HG03442 (cell line): ENCODE measurements at regions not wholly inside any gene's neighbourhood (a gene's known extent, or its start where the extent isn't known, plus 50 kb on each side); places are given as distances from the start of the nearest gene placed in this dataset.
A peak's percentile ranks its signal among the peaks of the same experiment; 100 is the strongest.

ENCODE experiments used
- ATAC-seq: cut with Tn5 transposase; IDR thresholded peaks from one replicate; pipeline ENCODE4 v1.9.1; 2021; ENCODE audit warnings: mild to moderate bottlenecking, moderate library complexity; ENCODE audit not compliant: unreplicated experiment

- ATAC-seq: no peak
Observed at GRCh38 chr5:126355940-126356339, 67.3 kb upstream of the GRAMD2B start.

GRCh38 chr5:126357585-126358342 lies 65.4 kb upstream of the GRAMD2B start:
- no peak for ATAC-seq

DNA sequence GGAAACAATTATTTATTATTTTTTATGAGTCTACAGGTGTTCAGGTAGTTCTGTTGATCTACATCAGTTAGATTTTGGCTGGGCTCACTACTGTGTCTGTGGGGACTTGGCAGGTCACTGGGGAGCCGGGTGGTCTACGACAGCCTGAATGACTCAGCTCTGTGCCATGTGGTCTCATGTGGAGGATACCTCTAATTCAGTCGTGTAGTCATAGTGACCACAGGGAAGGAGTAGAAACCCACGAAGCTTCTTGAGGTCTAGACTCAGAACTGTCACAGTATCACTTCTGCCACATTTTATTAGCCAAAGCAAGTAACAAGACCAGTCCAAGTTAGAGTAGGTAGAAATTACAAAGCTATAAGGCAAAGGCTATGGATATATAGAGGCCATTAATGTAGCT lies 64.7 kb upstream of the GRAMD2B start:
- peak; percentile 94 for ATAC-seq

GRCh38 chr5:126359884-126360283 lies 63.3 kb upstream of the GRAMD2B start:
- ATAC-seq: peak; percentile 24

DNA sequence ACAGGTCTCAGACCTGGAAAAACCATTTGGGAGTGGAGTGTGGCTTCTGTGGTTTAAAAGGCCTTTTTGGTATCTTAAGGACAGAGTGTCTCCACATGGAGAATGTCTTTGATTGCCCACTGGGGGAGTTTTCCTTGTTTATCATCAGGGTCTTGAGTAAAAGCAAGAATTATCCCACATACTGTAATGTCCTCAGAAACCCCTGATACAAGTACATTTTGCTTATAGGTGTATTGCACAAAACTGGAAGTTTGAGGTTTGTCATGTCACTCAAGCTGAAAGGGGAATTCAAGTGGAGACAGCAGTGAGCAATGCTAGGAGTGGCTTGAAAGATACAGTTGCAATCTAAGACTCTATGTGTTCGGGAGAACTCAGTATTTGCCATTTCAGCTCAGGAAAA lies 62.7 kb upstream of the GRAMD2B start:
- peak; percentile 18 for ATAC-seq

DNA sequence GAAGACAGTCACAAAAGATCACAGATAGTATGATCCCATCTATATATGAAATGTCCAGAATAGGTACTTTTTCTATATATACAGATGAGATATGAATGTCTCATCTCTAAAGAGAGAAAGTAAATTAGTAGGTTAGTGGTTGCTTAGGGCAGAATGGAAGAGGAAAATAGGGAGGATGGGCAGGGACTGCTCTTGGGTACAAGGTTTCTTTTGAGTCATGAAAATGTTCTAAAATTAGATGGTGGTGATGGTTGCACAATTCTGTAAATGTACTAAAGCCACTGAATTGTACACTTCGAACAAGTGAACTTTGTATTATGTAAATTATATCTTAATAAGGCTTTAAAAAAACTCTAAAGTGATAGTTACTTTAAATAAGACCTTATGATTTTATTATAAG lies 59.6 kb upstream of the GRAMD2B start:
- no peak for ATAC-seq

DNA sequence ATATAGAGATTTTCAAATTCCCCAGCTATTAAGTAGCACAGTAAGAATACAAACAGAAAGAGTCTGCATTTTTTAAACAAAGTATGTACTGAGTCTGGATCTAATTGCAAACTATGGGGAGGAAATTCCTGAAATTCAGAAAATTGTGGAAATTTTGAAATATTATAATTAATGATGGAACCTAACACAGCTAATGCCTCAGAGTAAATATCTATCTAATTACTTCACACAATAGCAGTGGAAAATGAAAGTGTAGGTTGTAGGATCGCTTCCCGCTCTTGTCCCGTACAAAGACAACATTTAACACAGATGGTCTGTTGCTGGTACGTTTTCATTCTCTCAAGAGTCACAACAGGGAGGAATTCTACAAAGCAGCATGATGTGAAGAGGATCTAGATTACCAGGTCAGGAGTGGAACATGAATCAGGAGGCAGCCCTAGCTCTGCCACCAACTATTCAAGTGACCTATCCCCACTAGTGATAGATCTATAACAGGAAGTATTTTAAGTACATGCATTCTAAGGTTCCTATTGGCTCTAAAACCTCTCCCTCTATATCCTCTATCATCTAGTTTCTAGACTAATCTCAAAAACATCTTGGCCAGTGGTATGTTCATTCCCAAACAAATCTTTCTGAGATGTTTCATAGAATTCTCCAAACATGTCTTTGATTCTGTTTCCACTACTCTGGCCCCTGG lies 58.9 kb upstream of the GRAMD2B start:
- no peak for ATAC-seq

DNA sequence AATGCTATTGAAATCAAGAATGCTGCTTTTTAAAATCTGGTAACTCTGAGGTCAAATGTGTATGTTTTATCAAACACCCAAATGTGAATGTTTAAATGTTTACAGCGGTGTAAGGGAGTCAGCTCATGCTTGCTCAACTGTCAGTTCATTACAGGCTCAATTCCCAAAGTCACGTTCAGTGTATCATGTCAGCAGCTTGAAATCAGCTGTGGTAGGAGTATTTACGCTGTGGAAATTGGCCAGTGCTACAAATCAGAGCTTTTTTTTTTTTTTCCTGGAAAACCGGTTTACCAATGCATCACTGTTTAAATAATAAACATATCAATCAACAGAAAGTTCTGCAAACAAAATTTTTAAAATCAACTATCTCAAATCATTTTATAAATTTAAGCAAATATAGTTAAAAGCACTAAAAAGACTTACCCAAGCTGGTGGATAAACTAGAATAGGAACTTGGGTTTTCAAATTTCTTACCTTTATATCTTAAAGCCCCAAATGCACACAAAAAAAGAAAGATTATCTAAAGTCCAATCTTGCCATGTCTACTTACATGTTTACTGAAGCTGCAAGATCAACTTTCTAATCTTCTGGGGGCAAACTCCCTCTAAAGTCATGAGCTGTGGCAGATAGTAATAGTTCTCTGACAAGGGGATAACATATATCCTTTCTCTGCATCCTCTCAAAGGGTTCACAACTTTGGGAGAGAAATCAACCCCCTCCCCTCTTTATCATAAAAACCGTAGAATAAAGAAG lies 57.6 kb upstream of the GRAMD2B start:
- no peak for ATAC-seq

- no peak for ATAC-seq
Observed at GRCh38 chr5:126366199-126366560, 57.0 kb upstream of the GRAMD2B start.

GRCh38 chr5:126368239-126368812 lies 54.9 kb upstream of the GRAMD2B start:
- ATAC-seq: peak; percentile 59

DNA sequence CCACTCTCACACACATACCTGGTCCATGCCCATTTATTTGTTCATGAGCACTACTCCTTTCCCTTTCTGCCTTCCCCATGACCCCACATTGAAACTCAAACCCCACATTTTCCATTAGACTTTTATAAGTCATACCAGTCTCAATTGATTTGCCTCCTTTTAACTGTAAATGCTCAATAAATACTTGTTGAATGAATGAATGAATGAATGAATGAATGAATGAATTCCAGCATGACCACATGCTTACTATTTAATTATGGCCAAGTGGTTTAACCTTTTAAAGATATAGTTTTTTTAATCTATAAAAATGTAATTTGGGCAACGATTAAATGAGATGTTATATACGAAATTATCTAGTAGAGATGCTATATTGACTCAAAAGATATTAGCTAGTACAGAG lies 54.1 kb upstream of the GRAMD2B start:
- no peak for ATAC-seq

DNA sequence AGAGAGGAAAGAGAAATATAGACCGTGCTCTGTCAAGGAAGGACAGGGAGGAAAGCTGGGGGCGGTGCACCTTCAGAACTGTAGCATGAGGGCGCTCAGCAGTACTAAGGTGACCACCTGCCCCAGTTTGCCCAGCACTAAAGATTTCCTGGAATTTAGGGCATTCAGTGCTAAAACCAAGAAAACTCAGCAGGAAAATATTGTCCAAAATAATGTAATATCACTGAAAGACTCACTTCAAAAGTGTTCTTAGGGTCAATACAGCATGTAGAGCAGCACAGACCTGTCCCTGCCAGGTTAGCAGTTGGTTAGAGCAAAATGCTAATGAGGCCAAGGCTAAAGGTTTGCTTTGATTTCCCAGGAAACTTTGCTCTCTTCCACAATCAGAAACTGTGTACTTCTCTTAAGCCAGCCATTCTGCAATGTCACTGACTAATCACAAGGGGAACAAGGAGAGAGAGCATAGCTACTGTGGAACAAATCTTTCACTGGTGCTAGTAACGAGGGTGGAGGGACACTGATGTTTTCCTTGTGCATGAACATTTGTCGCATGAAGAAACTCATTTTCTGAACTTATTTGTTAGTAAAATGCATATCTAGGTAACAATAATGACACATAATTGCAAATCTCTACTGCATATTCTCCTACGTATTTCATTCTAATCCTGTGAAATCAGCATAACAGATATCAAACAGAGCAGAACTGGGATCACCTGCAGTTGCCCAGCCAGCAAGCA lies 53.0 kb upstream of the GRAMD2B start:
- no peak for ATAC-seq

DNA sequence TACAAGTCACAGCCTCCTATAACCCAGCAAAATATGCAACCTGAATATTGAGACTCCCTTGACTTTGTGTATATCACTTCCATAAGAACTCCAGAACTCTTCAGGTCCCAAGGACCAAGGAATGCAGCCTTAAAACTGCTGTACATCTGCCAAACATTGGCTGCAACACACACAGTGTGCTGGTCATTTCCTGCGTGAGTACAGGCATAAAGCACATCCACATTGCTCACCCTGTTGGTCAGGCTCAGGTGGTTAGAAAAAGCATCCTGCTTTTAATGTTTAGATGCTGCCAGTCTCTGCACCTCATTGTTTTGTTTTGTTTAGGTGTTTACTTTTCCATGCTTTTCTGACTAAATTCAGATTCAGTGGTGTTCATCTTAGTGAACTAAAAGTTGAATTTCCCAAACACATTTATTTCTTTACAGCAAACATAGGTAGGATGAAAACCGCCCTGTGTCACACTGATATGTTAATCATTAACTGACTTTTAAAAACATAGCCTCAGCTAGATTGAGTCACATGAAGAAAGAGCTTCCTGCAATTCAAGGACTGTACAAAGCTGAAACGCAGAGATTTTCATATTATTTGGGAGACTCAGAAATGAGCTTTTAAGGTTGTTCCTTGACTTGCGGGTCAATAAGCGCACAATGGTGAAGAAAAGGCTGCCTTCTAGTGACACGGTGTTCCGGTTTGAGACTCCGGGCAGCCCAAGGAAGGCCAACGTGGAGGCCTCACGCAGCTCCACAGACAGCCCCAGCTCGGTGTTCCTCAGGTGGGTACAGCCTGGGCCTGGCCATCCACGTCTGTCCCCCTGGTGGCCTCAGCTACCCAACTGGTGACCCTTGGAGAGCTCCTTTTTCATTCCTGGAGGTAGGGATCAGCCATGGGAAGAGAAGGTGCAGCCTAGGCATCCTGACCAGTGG lies 52.2 kb upstream of the GRAMD2B start:
- ATAC-seq: no peak

DNA sequence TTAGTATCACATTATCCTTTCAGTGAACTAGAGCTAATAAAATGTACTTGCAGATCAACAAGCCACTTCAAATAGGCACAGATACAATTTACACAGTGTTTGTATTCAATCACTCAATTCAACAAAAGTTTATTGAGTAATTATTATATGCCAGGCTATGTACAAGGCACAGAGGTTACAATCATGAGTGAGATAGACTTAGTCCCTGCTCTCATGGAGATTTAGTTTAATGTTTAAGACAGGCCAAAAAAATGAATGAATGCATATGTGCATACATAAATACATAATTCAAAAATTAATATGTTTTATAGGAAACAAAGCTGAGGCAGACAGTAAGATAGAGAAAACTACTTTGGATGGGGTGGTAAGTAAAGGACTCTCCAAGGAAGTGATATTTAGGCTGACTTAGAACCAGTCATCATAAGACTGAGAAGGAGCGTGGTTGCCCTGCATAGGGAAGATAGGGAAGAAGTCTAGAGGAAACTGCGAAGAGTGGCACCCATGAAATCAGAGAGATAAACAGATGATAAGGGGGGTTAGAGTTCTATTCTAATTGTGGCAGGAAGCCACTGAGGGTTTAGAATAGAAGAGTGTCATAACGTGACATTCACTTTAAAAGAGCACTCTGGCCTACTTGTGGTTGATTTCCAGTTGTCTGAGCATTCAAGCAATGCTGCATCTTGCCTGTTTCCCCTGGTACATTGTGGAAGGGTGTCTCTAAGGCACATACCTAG lies 49.7 kb upstream of the GRAMD2B start:
- peak; percentile 49 for ATAC-seq
